H9 (cell line): ENCODE measurements at regions not wholly inside any gene's neighbourhood (a gene's known extent, or its start where the extent isn't known, plus 50 kb on each side); places are given as distances from the start of the nearest gene placed in this dataset.

ENCODE experiments used
- DNase-seq: peaks from one replicate; pipeline ENCODE4 v3.0.0-alpha.2; 2017
- H2AFZ ChIP-seq: one replicate; pipeline ENCODE4 v1.6.1; 2013; ENCODE audit warnings: mild to moderate bottlenecking, low read length, control low read depth, moderate library complexity
- H2AK5ac ChIP-seq: 2 replicates; pipeline ENCODE4 v1.6.1; 2013; ENCODE audit warnings: low read length, control low read depth, mixed read lengths; ENCODE audit not compliant: insufficient read length
- H2BK120ac ChIP-seq: one replicate; pipeline ENCODE4 v1.6.1; 2013; ENCODE audit warnings: low read depth, mild to moderate bottlenecking, low read length, control low read depth, inconsistent platforms; ENCODE audit not compliant: poor library complexity, severe bottlenecking
- H2BK12ac ChIP-seq: 2 replicates; pipeline ENCODE4 v1.6.1; 2013; ENCODE audit warnings: low read length, control low read depth, mixed read lengths, low read depth; ENCODE audit not compliant: insufficient read length
- H2BK15ac ChIP-seq: 2 replicates; pipeline ENCODE4 v1.6.1; 2013; ENCODE audit warnings: low read depth, low read length, control low read depth
- H2BK20ac ChIP-seq: one replicate; pipeline ENCODE4 v1.6.1; 2013; ENCODE audit warnings: low read depth, mild to moderate bottlenecking, low read length, control low read depth, inconsistent platforms; ENCODE audit not compliant: poor library complexity, severe bottlenecking
- H2BK5ac ChIP-seq: 2 replicates; pipeline ENCODE4 v1.6.1; 2013; ENCODE audit warnings: low read length, control low read depth, mixed read lengths; ENCODE audit not compliant: insufficient read length
- H3K14ac ChIP-seq: 2 replicates; pipeline ENCODE4 v1.6.1; 2013; ENCODE audit warnings: low read length, control low read depth; ENCODE audit not compliant: insufficient read depth
- H3K18ac ChIP-seq: 2 replicates; pipeline ENCODE4 v1.6.1; 2013; ENCODE audit warnings: low read depth, mild to moderate bottlenecking, mixed read lengths, low read length, control low read depth; ENCODE audit not compliant: insufficient read length
- H3K23ac ChIP-seq: 2 replicates; pipeline ENCODE4 v1.6.1; 2013; ENCODE audit warnings: low read length, control low read depth, mixed read lengths, low read depth; ENCODE audit not compliant: insufficient read length
- H3K23me2 ChIP-seq: 2 replicates; pipeline ENCODE4 v1.6.1; 2013; ENCODE audit warnings: low read depth, mild to moderate bottlenecking, mixed read lengths, low read length, control low read depth; ENCODE audit not compliant: insufficient read length, poor library complexity, severe bottlenecking
- H3K27ac ChIP-seq: 2 replicates; pipeline ENCODE4 v1.5.1; 2013; ENCODE audit warnings: low read length, control low read depth, mixed read lengths, low read depth; ENCODE audit not compliant: insufficient read length
- H3K27me3 ChIP-seq: 2 replicates; pipeline ENCODE4 v1.6.1; 2013; ENCODE audit warnings: low read length, control low read depth, inconsistent platforms; ENCODE audit not compliant: insufficient read depth
- H3K4ac ChIP-seq: 2 replicates; pipeline ENCODE4 v1.6.1; 2013; ENCODE audit warnings: low read depth, mild to moderate bottlenecking, control low read depth, inconsistent platforms, low read length, moderate library complexity
- H3K4me1 ChIP-seq: 2 replicates; pipeline ENCODE4 v1.6.1; 2013; ENCODE audit warnings: low read length, control low read depth, inconsistent platforms; ENCODE audit not compliant: insufficient read depth
- H3K4me2 ChIP-seq: 2 replicates; pipeline ENCODE4 v1.6.1; 2013; ENCODE audit warnings: low read length, control low read depth, mixed read lengths; ENCODE audit not compliant: insufficient read length, insufficient read depth
- H3K56ac ChIP-seq: 2 replicates; pipeline ENCODE4 v1.6.1; 2013; ENCODE audit warnings: low read depth, mild to moderate bottlenecking, mixed read lengths, low read length, control low read depth; ENCODE audit not compliant: insufficient read length
- H3K79me1 ChIP-seq: 2 replicates; pipeline ENCODE4 v1.6.1; 2013; ENCODE audit warnings: low read depth, mild to moderate bottlenecking, moderate library complexity, low read length, control low read depth, inconsistent platforms; ENCODE audit not compliant: insufficient read depth, poor library complexity, severe bottlenecking
- H3K79me2 ChIP-seq: 2 replicates; pipeline ENCODE4 v1.6.1; 2013; ENCODE audit warnings: low read length, control low read depth, inconsistent platforms; ENCODE audit not compliant: insufficient read depth
- H3K9ac ChIP-seq: 2 replicates; pipeline ENCODE4 v1.6.1; 2013; ENCODE audit warnings: low read length, control low read depth, mixed read lengths; ENCODE audit not compliant: insufficient read length; ENCODE audit errors: extremely low read depth
- H3K9me3 ChIP-seq: one replicate; pipeline ENCODE4 v1.6.1; 2013; ENCODE audit warnings: low read depth, low read length, inconsistent platforms; ENCODE audit not compliant: control insufficient read depth
- H3T11ph ChIP-seq: one replicate; pipeline ENCODE4 v1.6.1; 2013; ENCODE audit warnings: mild to moderate bottlenecking, low read length, control low read depth, inconsistent platforms
- H4K20me1 ChIP-seq: one replicate; pipeline ENCODE4 v1.6.1; 2013; ENCODE audit not compliant: control insufficient read depth, insufficient read length, insufficient read depth
- H4K5ac ChIP-seq: 2 replicates; pipeline ENCODE4 v1.6.1; 2013; ENCODE audit warnings: low read depth, mild to moderate bottlenecking, mixed read lengths, low read length, control low read depth; ENCODE audit not compliant: insufficient read length
- H4K8ac ChIP-seq: replicated peaks from 2 replicates; pipeline ENCODE4 v1.6.1; 2013; ENCODE audit warnings: low read length, control low read depth, mixed read lengths, low read depth; ENCODE audit not compliant: insufficient read length
- H4K91ac ChIP-seq: 2 replicates; pipeline ENCODE4 v1.6.1; 2013; ENCODE audit warnings: low read depth, mild to moderate bottlenecking, moderate library complexity, mixed read lengths, low read length, control low read depth; ENCODE audit not compliant: insufficient read length
- H3K27ac Mint-ChIP-seq, 3 experiments: 2 replicates in 2 of 3; 3 replicates in 1 of 3; pipeline ENCODE4 v1.8.0; 2020 to 2021; ENCODE audit warnings: mixed read lengths in 3 of 3, mild to moderate bottlenecking in 1 of 3, moderate library complexity in 1 of 3
- H3K27me3 Mint-ChIP-seq: 2 replicates; pipeline ENCODE4 v1.8.0; 2021; ENCODE audit warnings: low read depth, mild to moderate bottlenecking, moderate library complexity, mixed read lengths
- H3K36me3 Mint-ChIP-seq, 3 experiments: 2 replicates in 2 of 3; 3 replicates in 1 of 3; pipeline ENCODE4 v1.8.0; 2020 to 2021; ENCODE audit warnings: low read depth in 3 of 3, mixed read lengths in 3 of 3; ENCODE audit not compliant: insufficient read depth in 1 of 3
- H3K4me1 Mint-ChIP-seq, 2 experiments: 2 replicates each; pipeline ENCODE4 v1.8.0; 2020; ENCODE audit warnings: mixed read lengths in 2 of 2
- H3K4me3 Mint-ChIP-seq, 2 experiments: 2 replicates in 1 of 2; 3 replicates in 1 of 2; pipeline ENCODE4 v1.8.0; 2020 to 2021; ENCODE audit warnings: mild to moderate bottlenecking in 2 of 2, mixed read lengths in 2 of 2, moderate library complexity in 1 of 2
- H3K9me3 Mint-ChIP-seq, 2 experiments: 2 replicates in 1 of 2; 3 replicates in 1 of 2; pipeline ENCODE4 v1.8.0; 2020; ENCODE audit warnings: mild to moderate bottlenecking in 2 of 2, mixed read lengths in 2 of 2, moderate library complexity in 1 of 2
- WGBS: extraction: QIAGEN DNeasy Blood & Tissue Kit; methylation state at CpG from one replicate; pipeline ENCODE4 v1.1.7; 2013; ENCODE audit warnings: missing lambda C conversion rate, low lambda C conversion rate, mixed read lengths; ENCODE audit not compliant: insufficient read length; ENCODE audit errors: extremely low coverage; 5-methylcytosine and 5-hydroxymethylcytosine counted together
- TF ChIP-seq, protein P1 (sequence below): fragments of 200-600 bp; sonication (generic); conservative IDR thresholded peaks from 3 replicates; pipeline ENCODE4 v1.8.0; 2021; ENCODE audit warnings: antibody characterized with exemption, mild to moderate bottlenecking

DNA sequence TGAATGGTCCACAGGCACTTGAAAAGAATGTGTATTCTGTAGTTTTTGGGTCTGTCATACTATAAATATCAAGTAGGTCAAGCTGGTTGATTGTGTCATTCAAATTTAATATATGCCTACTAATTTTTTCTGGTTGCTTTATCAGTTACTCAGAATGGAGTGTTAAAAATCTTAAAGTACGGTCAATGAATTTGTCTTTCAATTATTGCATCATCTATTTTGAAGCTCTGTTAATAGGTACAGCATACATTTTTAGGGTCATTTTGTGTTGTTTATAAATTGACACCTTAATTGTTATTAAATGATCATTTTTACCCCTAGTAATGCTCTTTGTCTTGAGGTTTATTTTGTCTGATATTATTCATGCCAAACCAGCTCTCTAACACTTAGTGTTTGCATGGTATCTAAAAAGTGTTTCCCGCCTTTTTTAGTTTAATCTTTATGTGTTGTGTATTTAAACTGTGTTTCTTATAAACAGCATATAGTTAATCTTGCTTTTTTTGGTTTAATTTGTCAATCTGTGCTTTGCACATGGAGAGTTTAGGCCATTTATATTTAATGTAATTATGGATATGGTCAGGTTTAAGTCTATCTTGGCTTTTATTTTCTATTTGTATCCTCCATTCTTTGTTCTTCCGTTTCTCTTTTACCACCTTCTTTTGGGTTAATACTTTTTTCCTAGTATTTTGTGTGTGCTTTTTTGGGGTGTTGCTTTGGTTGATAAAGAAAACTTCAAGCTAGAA, 204.9 kb upstream of the EEF2KMT start:
- no peak overlapping the region for H2AFZ ChIP-seq

More for the DNA sequence above, 204.9 kb upstream of the EEF2KMT start:
- no peaks in the 10 kb centered on the region for H3K4me1 ChIP-seq
- H3K9ac ChIP-seq, result no peak overlapping the region
- TF ChIP-seq, protein P1, sequence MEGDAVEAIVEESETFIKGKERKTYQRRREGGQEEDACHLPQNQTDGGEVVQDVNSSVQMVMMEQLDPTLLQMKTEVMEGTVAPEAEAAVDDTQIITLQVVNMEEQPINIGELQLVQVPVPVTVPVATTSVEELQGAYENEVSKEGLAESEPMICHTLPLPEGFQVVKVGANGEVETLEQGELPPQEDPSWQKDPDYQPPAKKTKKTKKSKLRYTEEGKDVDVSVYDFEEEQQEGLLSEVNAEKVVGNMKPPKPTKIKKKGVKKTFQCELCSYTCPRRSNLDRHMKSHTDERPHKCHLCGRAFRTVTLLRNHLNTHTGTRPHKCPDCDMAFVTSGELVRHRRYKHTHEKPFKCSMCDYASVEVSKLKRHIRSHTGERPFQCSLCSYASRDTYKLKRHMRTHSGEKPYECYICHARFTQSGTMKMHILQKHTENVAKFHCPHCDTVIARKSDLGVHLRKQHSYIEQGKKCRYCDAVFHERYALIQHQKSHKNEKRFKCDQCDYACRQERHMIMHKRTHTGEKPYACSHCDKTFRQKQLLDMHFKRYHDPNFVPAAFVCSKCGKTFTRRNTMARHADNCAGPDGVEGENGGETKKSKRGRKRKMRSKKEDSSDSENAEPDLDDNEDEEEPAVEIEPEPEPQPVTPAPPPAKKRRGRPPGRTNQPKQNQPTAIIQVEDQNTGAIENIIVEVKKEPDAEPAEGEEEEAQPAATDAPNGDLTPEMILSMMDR, result no peak
- H3K9me3 ChIP-seq, result no peaks in the 10 kb centered on the region
- no peak overlapping the region for H4K91ac ChIP-seq
- no peaks in the 10 kb centered on the region for H3K79me2 ChIP-seq
- Mint-ChIP-seq H3K27ac (no peak overlapping the region), H3K4me3 (no peak overlapping the region), H3K27me3 (peaks cover 1% of the 10 kb centered on the region; the same call in 1 of the 2 replicates), H3K36me3 (peaks cover 8 to 15% (median 9%) of the 10 kb centered on the region in 3 experiments), H3K4me1 (no peaks in the 10 kb centered on the region; a peak in 1 of 4 replicates), H3K9me3 (peaks cover 6 to 25% of the 10 kb centered on the region in 2 experiments; a peak in 4 of 5 replicates)
- H3K18ac ChIP-seq, result no peak overlapping the region
- no peak overlapping the region for H3K4ac ChIP-seq
- H3K27me3 ChIP-seq, result no peaks in the 10 kb centered on the region
- DNase-seq, result no peak
- H2BK120ac ChIP-seq, result no peak overlapping the region
- no peak overlapping the region for H2BK20ac ChIP-seq
- H2BK12ac ChIP-seq, result no peak overlapping the region
- H2BK15ac ChIP-seq, result no peak overlapping the region
- H4K8ac ChIP-seq, result no peak overlapping the region
- no peak overlapping the region for H4K5ac ChIP-seq
- H3K56ac ChIP-seq, result no peak overlapping the region
- no peak overlapping the region for H3K27ac ChIP-seq
- no peak overlapping the region for H3T11ph ChIP-seq
- WGBS, result no CpG with 5 or more reads among the region's 3 CpGs
- H2BK5ac ChIP-seq, result no peak overlapping the region
- H4K20me1 ChIP-seq, result no peaks in the 10 kb centered on the region
- H3K79me1 ChIP-seq, result no peaks in the 10 kb centered on the region
- no peak overlapping the region for H3K14ac ChIP-seq
- H3K23ac ChIP-seq, result no peak overlapping the region
- no peak overlapping the region for H2AK5ac ChIP-seq
- H3K23me2 ChIP-seq, result no peaks in the 10 kb centered on the region
- no peak overlapping the region for H3K4me2 ChIP-seq
